HFFc6 (cell line): ENCODE measurements at regions not wholly inside any gene's neighbourhood (a gene's known extent, or its start where the extent isn't known, plus 50 kb on each side); places are given as distances from the start of the nearest gene placed in this dataset.
"Not testable (repeated sequence)": the region's sequence is repeated elsewhere in the genome, so short reads cannot be mapped to it uniquely, and the experiment has no call there.

Experiments used
- DNase-seq: peaks from one replicate; pipeline ENCODE4 v3.0.0-alpha.2; 2018
- H3K27ac Mint-ChIP-seq: 2 replicates; pipeline ENCODE4 v1.8.0; 2020; ENCODE audit warnings: mild to moderate bottlenecking, mixed read lengths
- H3K27me3 Mint-ChIP-seq: 2 replicates; pipeline ENCODE4 v1.8.0; 2021; ENCODE audit warnings: mild to moderate bottlenecking, moderate library complexity, mixed read lengths; ENCODE audit not compliant: insufficient read depth
- H3K36me3 Mint-ChIP-seq: 2 replicates; pipeline ENCODE4 v1.8.0; 2021; ENCODE audit warnings: low read depth, mixed read lengths
- H3K4me1 Mint-ChIP-seq: 2 replicates; pipeline ENCODE4 v1.8.0; 2020; ENCODE audit warnings: low read depth, mixed read lengths
- H3K4me3 Mint-ChIP-seq: 2 replicates; pipeline ENCODE4 v1.8.0; 2020; ENCODE audit warnings: mild to moderate bottlenecking, moderate library complexity, mixed read lengths
- H3K9me3 Mint-ChIP-seq: 2 replicates; pipeline ENCODE4 v1.8.0; 2020; ENCODE audit warnings: mild to moderate bottlenecking, mixed read lengths
- CTCF ChIP-seq: fragments of 200-600 bp; sonication (generic); IDR thresholded peaks from 2 replicates; pipeline ENCODE4 v1.5.0; 2021; ENCODE audit warnings: antibody characterized with exemption, mild to moderate bottlenecking

GRCh38 chr1:118820864-118821263 lies 167.3 kb downstream of the TBX15 start:
- TF ChIP-seq CTCF = no peak
- Mint-ChIP-seq H3K36me3 (no peaks in the 10 kb centered on the region), H3K4me3 (no peak overlapping the region), H3K27me3 (no peaks in the 10 kb centered on the region), H3K4me1 (no peaks in the 10 kb centered on the region), H3K9me3 (no peaks in the 10 kb centered on the region), H3K27ac (no peak overlapping the region)
- DNase-seq = no peak

GRCh38 chr1:118815909-118816308 lies 172.2 kb downstream of the TBX15 start:
- no peak for DNase-seq
- TF ChIP-seq CTCF = no peak
- Mint-ChIP-seq H3K4me1 (no peaks in the 10 kb centered on the region), H3K36me3 (no peaks in the 10 kb centered on the region), H3K4me3 (no peak overlapping the region), H3K27me3 (no peaks in the 10 kb centered on the region), H3K9me3 (no peaks in the 10 kb centered on the region), H3K27ac (no peak overlapping the region)

GRCh38 chr1:118812555-118812954 lies 175.6 kb downstream of the TBX15 start:
- Mint-ChIP-seq H3K27ac (no peak overlapping the region), H3K9me3 (no peaks in the 10 kb centered on the region), H3K36me3 (no peaks in the 10 kb centered on the region), H3K4me3 (no peak overlapping the region), H3K4me1 (no peaks in the 10 kb centered on the region), H3K27me3 (peaks cover 2% of the 10 kb centered on the region; the same call in 1 of the 2 replicates)
- no peak for TF ChIP-seq CTCF
- DNase-seq = no peak

DNA sequence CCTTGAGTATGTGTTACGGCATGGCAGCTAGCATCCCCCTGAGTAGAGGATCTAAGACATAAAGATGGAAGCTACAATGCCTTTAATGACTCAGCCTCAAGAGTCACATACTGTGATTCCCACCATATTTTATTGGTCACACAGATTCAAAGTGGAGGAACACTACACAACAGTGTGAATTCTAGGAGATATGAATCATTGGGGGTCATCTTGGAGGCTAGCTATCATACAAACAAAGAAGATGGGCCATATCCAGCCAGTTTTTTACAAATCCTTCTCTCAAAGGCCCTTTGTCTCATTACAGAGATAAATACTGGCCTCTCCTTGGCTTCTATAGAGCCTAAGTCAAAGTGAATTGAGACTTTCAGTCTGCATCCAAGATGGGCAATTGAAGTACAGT lies 177.0 kb downstream of the TBX15 start:
- TF ChIP-seq CTCF = no peak
- H3K27ac Mint-ChIP-seq = no peak overlapping the region
- no peak for DNase-seq
- H3K27me3 Mint-ChIP-seq = peaks cover 2% of the 10 kb centered on the region; the same call in 1 of the 2 replicates
- H3K36me3 Mint-ChIP-seq = no peaks in the 10 kb centered on the region
- no peaks in the 10 kb centered on the region for H3K9me3 Mint-ChIP-seq
- no peak overlapping the region for H3K4me3 Mint-ChIP-seq
- H3K4me1 Mint-ChIP-seq = no peaks in the 10 kb centered on the region

DNA sequence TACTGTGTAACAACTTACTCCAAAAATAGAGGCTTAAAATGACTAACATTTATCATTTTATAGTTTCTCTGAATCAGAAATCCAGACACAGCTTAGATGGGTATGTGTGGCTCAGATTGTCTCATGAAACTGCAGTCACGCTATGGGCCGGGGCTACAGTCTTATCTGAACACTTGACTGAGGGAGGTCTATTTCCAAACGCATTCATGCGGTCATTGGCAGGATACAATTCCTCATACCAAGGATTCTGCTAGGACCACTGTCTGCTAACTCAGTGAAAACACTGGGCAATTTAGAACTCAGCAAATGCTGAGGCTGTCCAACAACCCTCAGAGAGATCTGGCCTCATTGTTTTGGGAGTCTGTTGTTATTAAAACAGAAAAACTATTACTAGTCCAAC lies 178.6 kb downstream of the TBX15 start:
- TF ChIP-seq CTCF = no peak
- Mint-ChIP-seq H3K4me3 (no peak overlapping the region), H3K4me1 (no peaks in the 10 kb centered on the region), H3K9me3 (no peaks in the 10 kb centered on the region), H3K36me3 (no peaks in the 10 kb centered on the region), H3K27ac (no peak overlapping the region), H3K27me3 (peaks cover 2% of the 10 kb centered on the region; the same call in 1 of the 2 replicates)
- no peak for DNase-seq

DNA sequence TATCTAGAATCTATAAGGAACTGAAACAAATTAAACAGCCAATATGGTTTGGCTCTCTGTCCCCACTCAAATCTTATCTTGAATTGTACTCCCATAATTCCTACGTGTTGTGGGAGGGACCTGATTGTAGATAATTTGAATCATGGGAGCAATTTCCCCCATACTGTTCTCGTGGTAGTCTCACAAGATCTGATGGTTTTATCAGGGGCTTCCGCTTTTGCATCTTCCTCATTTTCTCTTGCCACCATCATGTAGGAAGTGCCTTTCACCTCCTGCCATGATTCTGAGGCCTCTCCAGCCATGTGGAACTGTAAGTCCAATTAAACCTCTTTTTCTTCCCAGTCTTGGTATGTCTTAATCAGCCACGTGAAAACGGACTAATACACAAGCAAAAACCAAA lies 185.0 kb downstream of the TBX15 start:
- H3K27ac Mint-ChIP-seq, H3K36me3 Mint-ChIP-seq, H3K4me3 Mint-ChIP-seq, H3K4me1 Mint-ChIP-seq, H3K9me3 Mint-ChIP-seq, DNase-seq, H3K27me3 Mint-ChIP-seq: not testable (repeated sequence)
